Endodermal cell (in vitro differentiated cells): ENCODE measurements at regions not wholly inside any gene's neighbourhood (a gene's known extent, or its start where the extent isn't known, plus 50 kb on each side); places are given as distances from the start of the nearest gene placed in this dataset.
"Not testable (repeated sequence)": the region's sequence is repeated elsewhere in the genome, so short reads cannot be mapped to it uniquely, and the experiment has no call there.

Experiments used
- DNase-seq: peaks from one replicate; pipeline ENCODE4 v3.0.0-alpha.2; 2017
- H3K27ac ChIP-seq: 2 replicates; pipeline ENCODE4 v1.5.1; 2013; ENCODE audit warnings: mild to moderate bottlenecking, low read depth, low read length, moderate library complexity
- H3K27me3 ChIP-seq: 2 replicates; pipeline ENCODE4 v1.6.1; 2013; ENCODE audit warnings: mild to moderate bottlenecking, low read length, moderate library complexity; ENCODE audit not compliant: insufficient read depth, control insufficient read depth, poor library complexity, severe bottlenecking
- H3K36me3 ChIP-seq: 2 replicates; pipeline ENCODE4 v1.7.0; 2013; ENCODE audit warnings: mild to moderate bottlenecking, low read length, moderate library complexity; ENCODE audit not compliant: control insufficient read depth, insufficient read depth
- H3K4me1 ChIP-seq: one replicate; pipeline ENCODE4 v1.7.0; 2013; ENCODE audit warnings: low read length; ENCODE audit not compliant: control insufficient read depth, insufficient read depth
- H3K4me3 ChIP-seq: 2 replicates; pipeline ENCODE4 v1.5.1; 2013; ENCODE audit warnings: mild to moderate bottlenecking, low read length, moderate library complexity
- H3K9ac ChIP-seq: 2 replicates; pipeline ENCODE4 v1.6.1; 2013; ENCODE audit warnings: mild to moderate bottlenecking, low read length, moderate library complexity; ENCODE audit not compliant: poor library complexity, severe bottlenecking; ENCODE audit errors: extremely low read depth
- H3K9me3 ChIP-seq: 2 replicates; pipeline ENCODE4 v1.6.1; 2013; ENCODE audit warnings: mild to moderate bottlenecking, low read length, moderate library complexity; ENCODE audit not compliant: control insufficient read depth
- H3K27ac Mint-ChIP-seq: 2 replicates; pipeline ENCODE4 v1.8.0; 2020; ENCODE audit warnings: mixed read lengths
- H3K27me3 Mint-ChIP-seq: 2 replicates; pipeline ENCODE4 v1.8.0; 2021; ENCODE audit warnings: mild to moderate bottlenecking, mixed read lengths; ENCODE audit not compliant: insufficient read depth
- H3K36me3 Mint-ChIP-seq: 2 replicates; pipeline ENCODE4 v1.8.0; 2020; ENCODE audit warnings: low read depth, mixed read lengths
- H3K4me1 Mint-ChIP-seq: 2 replicates; pipeline ENCODE4 v1.8.0; 2020; ENCODE audit warnings: mixed read lengths
- H3K4me3 Mint-ChIP-seq: 2 replicates; pipeline ENCODE4 v1.8.0; 2020; ENCODE audit warnings: mild to moderate bottlenecking, moderate library complexity, mixed read lengths
- H3K9me3 Mint-ChIP-seq: 2 replicates; pipeline ENCODE4 v1.8.0; 2020; ENCODE audit warnings: mild to moderate bottlenecking, mixed read lengths
- WGBS, 2 experiments: methylation state at CpG; one replicate each; pipeline versions ENCODE4 v1.1.5 to v1.1.7; 2013; ENCODE audit warnings: missing lambda C conversion rate in 2 of 2, mixed read lengths in 1 of 2; ENCODE audit not compliant: insufficient coverage in 1 of 2, insufficient read length in 1 of 2; 5-methylcytosine and 5-hydroxymethylcytosine counted together

DNA sequence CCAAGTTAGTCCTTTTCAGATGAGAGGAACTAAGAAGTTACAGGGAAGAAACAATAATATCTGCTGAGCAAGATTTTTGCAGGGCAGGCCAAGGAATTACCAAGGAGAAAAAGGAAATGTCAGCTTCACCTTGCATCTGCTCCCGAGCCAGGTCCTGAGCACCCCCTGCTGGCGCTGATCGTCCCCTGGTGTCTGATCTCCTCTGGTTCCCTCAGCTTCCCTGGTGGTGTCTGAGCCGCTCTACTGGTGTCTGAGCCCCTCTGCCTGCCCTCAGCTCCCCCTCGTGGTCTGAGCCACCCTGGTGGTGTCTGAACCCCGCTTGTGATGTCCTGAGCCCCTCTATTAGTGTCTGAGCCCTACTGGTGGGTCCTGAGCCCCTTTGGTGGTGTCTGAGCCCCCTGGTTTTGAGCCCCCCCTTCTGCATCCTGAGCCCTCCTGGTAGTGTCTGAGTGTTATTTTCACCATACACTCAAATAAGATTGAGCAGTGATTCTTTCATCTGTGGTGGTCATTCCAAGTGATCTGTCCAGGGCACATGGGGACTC lies 196.6 kb upstream of the POTEB2 start:
- H3K27me3 ChIP-seq, DNase-seq, H3K27me3 Mint-ChIP-seq, H3K4me3 ChIP-seq, H3K4me1 ChIP-seq, H3K4me1 Mint-ChIP-seq, H3K36me3 Mint-ChIP-seq, H3K27ac Mint-ChIP-seq, H3K36me3 ChIP-seq, H3K27ac ChIP-seq, H3K9me3 ChIP-seq, H3K9ac ChIP-seq, H3K4me3 Mint-ChIP-seq: not testable (repeated sequence)
- WGBS, 2 experiments = 86% methylated on average over 2 of the region's 6 CpGs; no CpG with 5 or more reads in 1 of the 2 experiments
- peaks cover 18% of the 10 kb centered on the region for H3K9me3 Mint-ChIP-seq

GRCh38 chr15:21051866-21052265 lies 185.8 kb upstream of the POTEB2 start:
- H3K9ac ChIP-seq, H3K4me3 ChIP-seq, H3K4me3 Mint-ChIP-seq, H3K4me1 ChIP-seq, H3K36me3 ChIP-seq, H3K9me3 Mint-ChIP-seq, H3K27me3 ChIP-seq, H3K4me1 Mint-ChIP-seq, H3K36me3 Mint-ChIP-seq, DNase-seq, H3K27ac ChIP-seq, H3K9me3 ChIP-seq, H3K27me3 Mint-ChIP-seq, H3K27ac Mint-ChIP-seq: not testable (repeated sequence)
- WGBS, 2 experiments = no CpG with 5 or more reads among the region's 5 CpGs

DNA sequence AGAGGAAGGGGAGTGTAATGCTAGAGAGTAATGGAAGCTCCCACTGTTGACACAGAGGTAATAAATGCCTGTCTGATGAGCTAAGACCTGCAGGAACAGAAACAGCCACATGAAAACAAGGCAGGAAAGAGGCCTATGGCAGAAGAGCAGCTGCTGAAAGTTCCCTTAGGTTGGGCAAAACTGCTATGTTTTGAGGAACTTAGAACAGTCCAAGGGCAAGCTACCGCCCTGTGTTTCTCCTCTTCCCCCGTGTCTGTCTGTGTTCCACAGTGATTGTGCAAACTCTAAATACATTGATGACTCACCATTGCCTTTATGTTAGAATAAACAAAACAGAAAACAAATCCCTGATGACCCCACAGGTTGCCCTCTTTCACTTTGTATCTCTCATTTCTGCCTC lies 165.6 kb upstream of the POTEB2 start:
- DNase-seq, H3K27me3 Mint-ChIP-seq, H3K4me3 ChIP-seq, H3K4me3 Mint-ChIP-seq, H3K27ac Mint-ChIP-seq, H3K9ac ChIP-seq, H3K27ac ChIP-seq, H3K27me3 ChIP-seq, H3K9me3 Mint-ChIP-seq, H3K4me1 Mint-ChIP-seq, H3K36me3 Mint-ChIP-seq, H3K36me3 ChIP-seq, H3K4me1 ChIP-seq, H3K9me3 ChIP-seq: not testable (repeated sequence)
- no CpG with 5 or more reads among the region's 2 CpGs for WGBS, 2 experiments

DNA sequence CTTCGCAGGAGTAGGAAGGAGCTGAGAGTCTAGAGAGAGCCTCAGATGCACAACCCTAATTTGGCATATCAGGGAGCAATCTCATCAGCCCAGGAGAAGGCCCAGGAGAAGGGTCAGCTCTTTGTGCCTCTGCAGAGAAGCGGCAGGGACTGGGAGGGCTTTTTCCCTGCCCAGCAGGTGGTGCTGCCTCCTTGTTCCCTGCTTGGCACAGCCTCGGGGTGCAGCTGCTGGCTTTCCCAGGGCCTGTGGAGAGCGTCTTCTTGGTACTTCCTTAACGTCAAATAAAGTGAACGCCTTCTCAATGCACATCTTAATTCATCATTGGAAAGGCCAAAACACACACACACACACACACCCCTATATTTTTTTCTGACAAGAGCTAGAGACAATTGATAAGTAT lies 162.9 kb upstream of the POTEB2 start:
- DNase-seq, H3K4me1 Mint-ChIP-seq, H3K9me3 ChIP-seq: not testable (repeated sequence)

GRCh38 chr15:21027942-21028341 lies 161.8 kb upstream of the POTEB2 start:
- not testable (repeated sequence) for H3K27ac Mint-ChIP-seq

More for the DNA sequence above, 162.9 kb upstream of the POTEB2 start:
- H3K27me3 ChIP-seq, H3K27ac Mint-ChIP-seq, H3K27me3 Mint-ChIP-seq, H3K4me1 ChIP-seq, H3K9ac ChIP-seq, H3K4me3 Mint-ChIP-seq, H3K4me3 ChIP-seq, H3K36me3 Mint-ChIP-seq, H3K9me3 Mint-ChIP-seq, H3K36me3 ChIP-seq, H3K27ac ChIP-seq: not testable (repeated sequence)
- no CpG with 5 or more reads among the region's 6 CpGs for WGBS, 2 experiments

DNA sequence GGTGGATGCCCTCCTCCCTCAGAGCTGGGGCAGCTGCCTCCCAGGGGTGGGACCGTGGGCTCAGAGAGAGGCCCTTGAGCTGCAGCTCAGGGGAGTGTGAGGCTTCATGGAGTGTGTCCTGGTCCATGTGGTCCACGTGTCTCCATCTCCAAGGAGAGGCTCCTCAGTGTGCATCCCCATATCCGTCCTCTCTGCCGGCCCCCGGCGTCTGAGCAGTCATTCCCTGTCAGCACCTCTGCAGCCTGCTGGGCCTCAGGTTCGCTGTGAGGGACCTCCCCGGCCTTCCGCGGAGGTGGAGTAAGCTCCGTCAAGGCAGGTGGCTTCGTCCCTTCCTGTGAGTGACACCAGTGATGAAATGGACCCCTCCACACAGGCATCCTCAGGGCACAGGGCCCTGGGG lies 160.7 kb upstream of the POTEB2 start:
- H3K9me3 ChIP-seq, H3K36me3 ChIP-seq, H3K27me3 Mint-ChIP-seq, H3K9me3 Mint-ChIP-seq, H3K4me1 Mint-ChIP-seq, H3K4me3 Mint-ChIP-seq, H3K9ac ChIP-seq, H3K27me3 ChIP-seq, H3K36me3 Mint-ChIP-seq, DNase-seq, H3K27ac Mint-ChIP-seq, H3K4me3 ChIP-seq, H3K27ac ChIP-seq, H3K4me1 ChIP-seq: not testable (repeated sequence)
- 91% methylated on average over 4 of the region's 12 CpGs; no CpG with 5 or more reads in 1 of the 2 experiments for WGBS, 2 experiments

More at GRCh38 chr15:21027942-21028341, 161.8 kb upstream of the POTEB2 start:
- not testable (repeated sequence) for H3K36me3 Mint-ChIP-seq, H3K36me3 ChIP-seq, DNase-seq, H3K9me3 ChIP-seq, H3K27ac ChIP-seq, H3K4me1 Mint-ChIP-seq, H3K27me3 ChIP-seq, H3K9ac ChIP-seq, H3K9me3 Mint-ChIP-seq, H3K4me1 ChIP-seq, H3K4me3 ChIP-seq, H3K27me3 Mint-ChIP-seq, H3K4me3 Mint-ChIP-seq
- 87% methylated on average over 3 of the region's 9 CpGs; no CpG with 5 or more reads in 1 of the 2 experiments for WGBS, 2 experiments

- not testable (repeated sequence) for H3K4me3 Mint-ChIP-seq, H3K9me3 Mint-ChIP-seq, H3K27me3 Mint-ChIP-seq, H3K4me1 Mint-ChIP-seq, H3K27me3 ChIP-seq, DNase-seq, H3K36me3 ChIP-seq, H3K36me3 Mint-ChIP-seq, H3K9ac ChIP-seq, H3K4me3 ChIP-seq, H3K9me3 ChIP-seq, H3K27ac Mint-ChIP-seq, H3K27ac ChIP-seq, H3K4me1 ChIP-seq
- 80 to 82% methylated on average over 3 to 15 of the region's 18 CpGs for WGBS, 2 experiments
Observed at GRCh38 chr15:21024235-21024987, 158.3 kb upstream of the POTEB2 start.
